Spleen (tissue), 11 donors: ENCODE measurements at regions not wholly inside any gene's neighbourhood (a gene's known extent, or its start where the extent isn't known, plus 50 kb on each side); places are given as distances from the start of the nearest gene placed in this dataset.

Experiments
- DNase-seq: peaks from one replicate; pipeline ENCODE4 v3.0.0-alpha.2; 2020
- H3K27ac ChIP-seq, 8 donors: fragments of 200-600 bp; sonication (generic) in 7 of 8; 1 replicate in 4 of 8; 2 replicates in 4 of 8; pipeline versions ENCODE4 v1.5.0 to v1.8.0; 2016 to 2021; ENCODE audit warnings: inconsistent platforms in 4 of 8, mild to moderate bottlenecking in 4 of 8, moderate library complexity in 1 of 8
- H3K27me3 ChIP-seq, 7 donors: fragments of 200-600 bp; sonication (generic) in 6 of 7; replicated peaks in 1 of 7; 1 replicate in 4 of 7; 2 replicates in 3 of 7; pipeline versions ENCODE4 v1.5.0 to v1.8.0; 2016 to 2021; ENCODE audit warnings: inconsistent platforms in 3 of 7, mild to moderate bottlenecking in 1 of 7
- H3K36me3 ChIP-seq, 6 donors: fragments of 200-600 bp; sonication (generic) in 5 of 6; 1 replicate in 4 of 6; 2 replicates in 2 of 6; pipeline versions ENCODE4 v1.5.0 to v1.8.0; 2016 to 2021; ENCODE audit warnings: inconsistent platforms in 2 of 6
- H3K4me1 ChIP-seq, 6 donors: fragments of 200-600 bp; sonication (generic) in 5 of 6; 1 replicate in 3 of 6; 2 replicates in 3 of 6; pipeline versions ENCODE4 v1.5.0 to v1.8.0; 2016 to 2021; ENCODE audit warnings: inconsistent platforms in 3 of 6
- H3K4me3 ChIP-seq, 8 donors: fragments of 200-600 bp; sonication (generic) in 7 of 8; 1 replicate in 4 of 8; 2 replicates in 4 of 8; pipeline versions ENCODE4 v1.5.0 to v1.8.0; 2016 to 2021; ENCODE audit warnings: inconsistent platforms in 4 of 8, mild to moderate bottlenecking in 4 of 8, moderate library complexity in 2 of 8
- H3K9me3 ChIP-seq, 8 donors: fragments of 200-600 bp; sonication (generic) in 7 of 8; 1 replicate in 4 of 8; 2 replicates in 4 of 8; pipeline versions ENCODE4 v1.5.0 to v1.8.0; 2016 to 2021; ENCODE audit warnings: inconsistent platforms in 4 of 8
- CTCF ChIP-seq, 11 experiments: fragments of 200-600 bp in 7 of 11; fragments of 450-650 bp in 4 of 11; sonication (generic) in 4 of 11; IDR thresholded peaks in 8 of 11; conservative IDR thresholded peaks in 3 of 11; 1 replicate in 7 of 11; 2 replicates in 4 of 11; pipeline versions ENCODE4 v1.4.0 to v1.8.0; 2016 to 2021; ENCODE audit warnings: antibody characterized with exemption in 11 of 11, inconsistent platforms in 4 of 11, mild to moderate bottlenecking in 1 of 11
- POLR2A ChIP-seq, 3 donors: fragments of 450-650 bp; IDR thresholded peaks; one replicate each; pipeline ENCODE4 v1.5.1; 2017; ENCODE audit warnings: antibody characterized with exemption in 3 of 3, mild to moderate bottlenecking in 1 of 3
- POLR2AphosphoS5 ChIP-seq, 3 donors: sonication (generic); formaldehyde crosslinking; IDR thresholded peaks; one replicate each; pipeline ENCODE4 v1.5.1; 2017; ENCODE audit warnings: antibody characterized with exemption in 3 of 3
- WGBS, 5 donors: extraction: QIAGEN DNeasy Blood & Tissue Kit in 3 of 5; methylation state at CpG; one replicate each; pipeline versions ENCODE4 v1.1.5 to v1.1.7; 2013 to 2018; 5-methylcytosine and 5-hydroxymethylcytosine counted together
- intact Hi-C: fragments of 100-400 bp; cut with DNase I; formaldehyde crosslinking; loops from one replicate; pipeline ENCODE4 v1.15.0; 2023; ENCODE audit warnings: low total_unique reads
- donor health status: healthy with polysubstance abuse.
- donor health status: DM: no; HTN: no; CAD: no; lungs with moderate emphysema.
- donor health status: DM: no; HTN: no; CAD: no.
- donor health status: Bipolar disorder and iron deficiency.
- donor health status: healthy.
- donor health status: DM: no; HTN: no; CAD: no.
- donor health status: DM: yes; HTN: yes; CAD: no.

GRCh38 chr6:67558985-67559384, 1076.1 kb upstream of the ADGRB3 start:
- Histone ChIP-seq H3K4me1 (no peaks in the 10 kb centered on the region), H3K4me3 (no peak overlapping the region), H3K36me3 (no peaks in the 10 kb centered on the region), H3K27me3 (no peaks in the 10 kb centered on the region), H3K9me3 (peaks cover 0 to 46% (median 13%) of the 10 kb centered on the region in 8 donors), H3K27ac (no peak overlapping the region)
- 22 to 34% (median 27%) methylated on average over 1 of the region's 1 CpG for WGBS, 5 donors
- no peak for DNase-seq
- TF ChIP-seq POLR2A (IDR thresholded peaks at IDR 0.05): no peak
- no peak for TF ChIP-seq CTCF (IDR thresholded peaks at IDR 0.05 in 8 of 11, conservative IDR thresholded peaks at IDR 0.05 in 3 of 11)
- TF ChIP-seq POLR2AphosphoS5 (IDR thresholded peaks at IDR 0.05): no peak
- intact Hi-C loops: no loop called here

GRCh38 chr6:67544851-67545452, 1090.1 kb upstream of the ADGRB3 start:
- Histone ChIP-seq H3K9me3 (peaks cover 0 to 63% (median 50%) of the 10 kb centered on the region in 8 donors), H3K4me1 (no peaks in the 10 kb centered on the region), H3K27ac (no peak overlapping the region), H3K4me3 (no peak overlapping the region), H3K36me3 (no peaks in the 10 kb centered on the region), H3K27me3 (no peaks in the 10 kb centered on the region)
- DNase-seq: no peak
- WGBS, 5 donors: 57 to 73% (median 61%) methylated on average over 1 of the region's 1 CpG
- no peak for TF ChIP-seq POLR2AphosphoS5 (IDR thresholded peaks at IDR 0.05)
- no peak for TF ChIP-seq CTCF (IDR thresholded peaks at IDR 0.05 in 8 of 11, conservative IDR thresholded peaks at IDR 0.05 in 3 of 11)
- no peak for TF ChIP-seq POLR2A (IDR thresholded peaks at IDR 0.05)
- intact Hi-C loops: no loop called here

GRCh38 chr6:67541586-67541985, 1093.5 kb upstream of the ADGRB3 start:
- Histone ChIP-seq H3K27me3 (no peaks in the 10 kb centered on the region), H3K36me3 (no peaks in the 10 kb centered on the region), H3K4me3 (no peak overlapping the region), H3K9me3 (peaks cover 0 to 63% (median 47%) of the 10 kb centered on the region in 8 donors), H3K27ac (no peak overlapping the region), H3K4me1 (no peaks in the 10 kb centered on the region)
- DNase-seq: no peak
- TF ChIP-seq CTCF (IDR thresholded peaks at IDR 0.05 in 8 of 11, conservative IDR thresholded peaks at IDR 0.05 in 3 of 11): no peak
- no peak for TF ChIP-seq POLR2AphosphoS5 (IDR thresholded peaks at IDR 0.05)
- TF ChIP-seq POLR2A (IDR thresholded peaks at IDR 0.05): no peak
- intact Hi-C loops: no loop called here

GRCh38 chr6:67538032-67538431, 1097.0 kb upstream of the ADGRB3 start:
- Histone ChIP-seq H3K9me3 (peaks cover 0 to 32% (median 13%) of the 10 kb centered on the region in 8 donors), H3K27ac (no peak overlapping the region), H3K4me1 (no peaks in the 10 kb centered on the region), H3K27me3 (no peaks in the 10 kb centered on the region), H3K36me3 (no peaks in the 10 kb centered on the region), H3K4me3 (no peak overlapping the region)
- TF ChIP-seq POLR2AphosphoS5 (IDR thresholded peaks at IDR 0.05) (no peak), POLR2A (IDR thresholded peaks at IDR 0.05) (no peak), CTCF (IDR thresholded peaks at IDR 0.05 in 8 of 11, conservative IDR thresholded peaks at IDR 0.05 in 3 of 11) (no peak)
- 57 to 73% (median 67%) methylated on average over 1 of the region's 1 CpG for WGBS, 5 donors
- intact Hi-C loops: no loop called here
- DNase-seq: no peak
